T-helper 1 cell (primary cell): ENCODE measurements at regions not wholly inside any gene's neighbourhood (a gene's known extent, or its start where the extent isn't known, plus 50 kb on each side); places are given as distances from the start of the nearest gene placed in this dataset.

Experiments used
- DNase-seq, 5 donors: peaks; one replicate each; pipeline ENCODE4 v3.0.0-alpha.2; 2012 to 2020

DNA sequence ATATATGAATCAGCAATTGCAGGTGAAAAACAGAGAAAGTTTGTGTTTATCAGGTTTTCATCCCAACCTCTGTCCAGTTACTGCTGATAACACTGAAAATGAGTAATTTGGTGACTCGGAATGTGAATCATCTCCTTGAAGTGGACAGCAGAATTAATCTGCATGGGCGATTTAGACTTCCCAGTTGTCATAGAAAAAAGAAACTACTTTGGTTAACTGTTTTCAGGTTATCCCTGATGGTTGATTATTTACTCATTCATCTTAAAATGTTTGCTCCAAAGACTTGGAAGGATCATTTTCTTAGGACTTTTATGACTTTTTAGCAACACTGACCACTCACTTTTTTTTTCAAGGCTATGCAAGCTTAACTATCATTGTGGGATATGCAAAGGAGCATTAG lies 504.1 kb upstream of the ANKRD30A start:
- DNase-seq: no peak

DNA sequence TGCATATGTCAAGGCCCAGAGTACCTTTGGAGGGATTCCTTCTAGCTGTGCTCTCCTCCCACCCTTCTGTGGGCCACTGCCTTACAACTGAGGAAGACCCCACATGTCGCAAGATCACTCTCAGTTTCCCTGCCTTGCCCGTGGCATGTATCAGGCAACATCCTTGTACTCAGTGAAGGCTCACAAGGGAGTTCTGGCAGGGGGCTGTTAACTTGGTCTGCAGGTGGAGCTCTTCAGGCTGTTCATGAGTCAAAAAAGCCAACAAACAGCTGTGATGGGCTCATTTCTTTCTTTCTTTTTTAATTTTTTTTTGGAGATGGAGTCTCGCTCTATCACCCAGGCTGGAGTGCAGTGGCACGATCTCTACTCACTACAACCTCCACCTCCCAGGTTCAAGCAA lies 513.0 kb upstream of the ANKRD30A start:
- DNase-seq: no peak

- DNase-seq: no peak
These were observed 516.5 kb upstream of the ANKRD30A start for GRCh38 chr10:36608866-36609265.

GRCh38 chr10:36608251-36608650 lies 517.1 kb upstream of the ANKRD30A start:
- no peak for DNase-seq

GRCh38 chr10:36606234-36606839 lies 519.1 kb upstream of the ANKRD30A start:
- DNase-seq: no peak

- no peak for DNase-seq
These were observed 521.1 kb upstream of the ANKRD30A start for GRCh38 chr10:36604316-36604715.

DNA sequence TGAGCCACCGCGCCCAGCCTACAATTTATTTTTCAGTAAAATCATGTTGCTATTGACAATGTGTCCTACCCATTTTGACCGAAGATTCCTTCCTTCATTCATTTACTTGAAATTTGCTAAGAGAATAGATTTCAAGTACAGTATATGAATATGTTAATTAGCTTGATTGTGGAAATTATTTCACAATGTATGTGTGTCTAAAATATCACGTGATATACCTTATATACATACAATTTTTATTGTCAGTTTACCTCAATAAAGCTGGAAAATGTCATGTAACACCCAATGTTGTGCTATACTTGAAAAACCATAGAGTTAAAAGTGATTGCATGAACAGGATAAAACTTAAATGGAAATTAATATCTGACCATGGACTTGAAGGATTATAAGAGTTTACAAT lies 521.7 kb upstream of the ANKRD30A start:
- DNase-seq: no peak

- DNase-seq: no peak
These were observed 523.0 kb upstream of the ANKRD30A start for GRCh38 chr10:36602374-36602773.

GRCh38 chr10:36597756-36598320 lies 527.6 kb upstream of the ANKRD30A start:
- DNase-seq: no peak

DNA sequence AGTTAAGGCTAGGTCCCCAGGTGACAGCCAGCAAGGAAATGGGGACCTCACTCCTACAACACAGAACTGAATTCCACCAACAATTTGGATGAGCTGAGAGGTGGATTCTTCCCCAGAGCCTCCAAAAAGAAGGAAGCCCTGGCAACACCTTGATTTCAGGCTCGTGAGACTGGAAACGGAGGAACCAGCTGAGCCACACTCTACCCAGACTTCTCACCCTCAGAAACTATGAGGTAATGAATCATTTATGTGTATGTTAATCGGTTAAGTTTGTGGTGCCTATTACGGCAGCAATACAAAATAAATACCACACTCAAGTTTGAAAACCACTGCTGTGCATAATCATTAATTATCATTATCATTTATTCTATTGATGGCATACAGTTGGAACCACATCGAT lies 532.4 kb upstream of the ANKRD30A start:
- DNase-seq: no peak

DNA sequence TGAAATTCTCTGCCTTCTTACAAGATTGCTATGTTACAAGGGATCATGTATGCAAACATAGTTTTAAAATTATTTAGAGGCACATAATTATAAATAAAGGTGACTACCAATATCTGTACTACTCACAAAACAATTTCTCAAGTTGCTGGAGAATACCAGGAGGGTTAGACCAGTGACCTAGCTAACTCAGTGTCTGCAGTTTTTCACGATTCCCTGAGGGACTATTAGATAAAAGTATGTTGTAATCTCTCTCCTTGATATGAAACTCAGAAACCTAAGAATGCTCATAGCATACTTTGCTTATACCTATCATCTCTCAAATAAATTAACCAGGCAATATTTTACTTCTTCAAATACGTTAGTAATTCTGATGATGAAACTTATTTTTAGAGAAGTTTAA lies 534.0 kb upstream of the ANKRD30A start:
- no peak for DNase-seq

DNA sequence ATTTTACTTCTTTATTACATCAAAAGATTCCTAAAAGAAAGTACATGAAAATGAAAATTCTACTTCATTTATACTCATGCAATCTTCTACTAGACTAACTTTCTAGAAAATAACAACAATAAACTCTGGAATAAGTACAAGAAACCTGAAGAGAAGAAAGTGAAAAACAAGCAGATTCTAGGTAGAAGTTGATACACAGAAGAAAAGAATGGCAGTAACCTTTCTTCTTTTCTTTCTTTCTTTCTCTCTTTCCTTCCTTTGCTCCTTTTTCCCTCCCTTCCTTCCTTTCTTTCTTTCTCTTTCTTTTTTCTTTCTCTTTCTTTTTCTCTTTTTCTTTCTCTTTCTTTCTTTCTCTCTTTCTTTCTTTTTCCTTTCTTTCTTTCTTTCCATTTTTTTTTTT lies 541.7 kb upstream of the ANKRD30A start:
- DNase-seq: no peak

- DNase-seq: no peak
These were observed 544.2 kb upstream of the ANKRD30A start for GRCh38 chr10:36581237-36581636.

DNA sequence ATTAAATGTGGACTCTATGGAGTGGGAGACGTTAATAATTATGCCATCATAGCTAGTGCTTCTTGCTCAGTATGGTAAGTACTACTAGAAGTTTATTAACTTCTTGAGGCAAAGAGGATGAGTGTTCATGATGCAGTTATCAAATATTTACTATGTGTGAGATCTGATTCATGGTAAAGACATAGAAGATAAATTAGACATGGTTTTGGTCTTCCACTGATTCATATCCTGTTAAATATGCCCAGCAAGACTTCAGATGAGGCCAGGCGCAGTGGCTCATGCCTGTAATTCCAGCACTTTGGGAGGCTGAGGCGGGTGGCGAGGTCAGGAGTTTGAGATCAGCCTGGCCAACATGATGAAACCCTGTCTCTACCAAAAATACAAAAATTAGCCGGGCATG lies 547.1 kb upstream of the ANKRD30A start:
- DNase-seq: no peak

DNA sequence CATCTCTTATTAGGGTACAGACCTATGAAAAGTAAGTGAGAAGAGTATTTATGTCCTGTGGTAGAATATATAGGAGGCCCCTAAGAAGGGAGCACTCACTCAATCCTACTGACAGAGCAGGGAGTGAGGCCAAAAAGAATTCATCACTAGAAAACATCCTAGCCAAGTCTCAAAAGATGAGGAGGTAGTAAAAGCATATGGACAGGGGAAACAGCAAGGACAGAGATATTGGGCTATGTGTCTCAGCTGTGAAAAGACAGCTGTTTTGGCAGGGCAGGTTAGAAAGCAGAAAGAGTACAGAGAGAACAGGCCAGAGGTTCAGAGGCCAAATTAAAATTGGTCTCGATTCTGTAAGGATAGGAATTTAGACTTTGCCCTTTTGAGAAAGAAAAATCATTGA lies 548.3 kb upstream of the ANKRD30A start:
- no peak for DNase-seq

GRCh38 chr10:36574207-36574606 lies 551.2 kb upstream of the ANKRD30A start:
- DNase-seq: no peak

- DNase-seq: no peak
These were observed 552.2 kb upstream of the ANKRD30A start for GRCh38 chr10:36573246-36573645.

DNA sequence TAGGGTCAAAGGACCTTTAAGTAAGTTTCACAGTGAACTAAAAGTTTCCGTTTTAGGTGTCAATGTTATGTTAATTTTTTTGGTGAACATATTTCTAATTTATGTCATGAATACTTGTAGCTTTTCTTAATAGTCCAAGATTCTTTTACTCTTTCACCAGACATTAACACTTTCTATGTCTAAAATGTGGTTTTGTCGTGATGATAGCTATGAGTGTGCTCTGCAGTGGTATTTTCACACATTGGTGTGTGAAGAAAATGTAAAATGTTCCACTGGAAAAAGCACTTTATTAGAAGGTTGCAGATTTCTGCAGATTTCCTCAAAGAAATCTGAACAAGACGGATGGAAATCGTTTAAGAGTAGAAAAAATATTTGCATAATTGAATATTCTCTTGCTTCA lies 561.0 kb upstream of the ANKRD30A start:
- no peak for DNase-seq

GRCh38 chr10:36559412-36560400 lies 565.7 kb upstream of the ANKRD30A start:
- no peak for DNase-seq

GRCh38 chr10:36556468-36556867 lies 568.9 kb upstream of the ANKRD30A start:
- DNase-seq: no peak

GRCh38 chr10:36555036-36555435 lies 570.4 kb upstream of the ANKRD30A start:
- DNase-seq: no peak

- DNase-seq: no peak
These were observed 577.4 kb upstream of the ANKRD30A start for GRCh38 chr10:36547965-36548364.

DNA sequence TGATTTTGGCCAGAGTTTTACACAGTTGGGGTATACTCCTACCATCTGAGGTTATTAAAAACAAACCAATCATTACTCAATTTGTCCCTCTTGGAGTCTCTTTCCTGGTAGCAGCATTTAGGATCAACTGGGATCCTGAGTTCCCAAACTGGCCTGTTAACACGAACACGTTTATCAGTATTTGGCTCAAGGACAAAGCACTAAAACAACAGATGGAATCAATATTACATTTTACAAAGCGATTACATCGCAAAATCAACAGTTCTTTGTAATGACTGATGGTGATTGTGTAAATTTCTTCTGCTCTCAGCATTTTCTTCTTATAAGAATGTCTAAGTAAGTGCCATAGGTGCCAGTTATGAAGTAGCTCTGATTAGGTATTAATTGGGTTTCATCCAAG lies 582.9 kb upstream of the ANKRD30A start:
- no peak for DNase-seq

DNA sequence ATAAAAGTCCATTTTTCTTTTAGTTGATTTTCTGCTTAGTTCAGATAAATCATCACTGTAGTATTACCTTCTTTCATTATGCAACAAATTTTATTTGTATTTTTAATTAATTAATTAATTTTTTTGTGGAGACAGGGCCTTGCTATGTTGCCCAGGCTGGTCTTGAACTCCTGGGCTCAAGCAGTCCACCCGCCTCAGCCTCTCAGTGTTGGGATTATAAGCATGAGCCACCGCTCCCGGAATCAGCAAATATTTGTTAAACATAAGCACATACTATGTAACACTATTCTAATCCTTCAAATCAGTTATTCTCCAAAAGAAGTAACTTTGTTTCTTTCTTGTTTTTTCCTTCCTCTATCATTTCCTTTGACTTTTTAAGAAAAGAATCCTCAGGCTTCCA lies 584.8 kb upstream of the ANKRD30A start:
- no peak for DNase-seq
